GM20431 (cell line): ENCODE measurements at regions not wholly inside any gene's neighbourhood (a gene's known extent, or its start where the extent isn't known, plus 50 kb on each side); places are given as distances from the start of the nearest gene placed in this dataset.

Source experiments
- in situ Hi-C: fragments of 300-500 bp; cut with MseI, MboI; formaldehyde crosslinking; loops from one replicate; pipeline ENCODE4 v1.15.0; 2020; ENCODE audit warnings: low sequenced_read_pairs; ENCODE audit not compliant: unreplicated experiment

DNA sequence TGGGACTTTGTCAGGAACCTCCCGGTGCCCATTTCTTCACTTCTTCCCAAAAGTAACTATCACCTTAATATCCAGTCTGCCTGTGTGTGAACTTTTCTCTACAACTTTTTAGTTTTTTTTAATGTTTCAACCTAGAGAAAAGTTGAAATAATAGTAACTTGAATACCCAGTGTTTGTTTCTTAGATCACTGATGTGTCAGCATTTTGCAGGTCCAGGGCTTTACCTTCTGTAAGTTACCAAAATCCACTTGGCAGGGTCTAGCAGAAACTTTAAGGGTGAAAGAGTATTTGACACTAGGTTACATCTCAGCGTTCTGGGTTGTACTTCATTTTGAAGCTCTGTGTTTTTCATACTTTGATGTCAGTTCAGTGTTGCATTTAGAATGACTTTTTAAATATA, 372.7 kb downstream of the ARL4A start:
- in situ Hi-C loops = no loop called here

DNA sequence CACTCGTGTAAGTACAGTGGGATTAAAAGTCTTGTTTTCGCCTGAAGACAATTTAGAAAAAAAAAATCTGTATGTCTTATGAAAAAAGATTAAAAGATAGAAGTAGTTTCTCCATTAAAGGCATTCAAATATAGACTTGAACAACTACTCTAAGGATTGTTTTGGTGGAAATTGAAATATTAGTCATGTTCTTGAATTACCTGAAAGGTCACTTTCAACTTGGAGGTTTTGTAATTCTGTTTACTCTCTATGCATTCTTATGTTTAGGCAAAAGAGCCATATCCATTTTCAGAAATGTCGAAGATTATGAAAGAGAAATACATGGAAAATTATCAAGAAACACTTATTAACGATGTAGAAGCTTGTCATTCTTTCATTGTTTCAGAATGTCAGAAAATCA, 373.7 kb downstream of the ARL4A start:
- in situ Hi-C loops = no loop called here

DNA sequence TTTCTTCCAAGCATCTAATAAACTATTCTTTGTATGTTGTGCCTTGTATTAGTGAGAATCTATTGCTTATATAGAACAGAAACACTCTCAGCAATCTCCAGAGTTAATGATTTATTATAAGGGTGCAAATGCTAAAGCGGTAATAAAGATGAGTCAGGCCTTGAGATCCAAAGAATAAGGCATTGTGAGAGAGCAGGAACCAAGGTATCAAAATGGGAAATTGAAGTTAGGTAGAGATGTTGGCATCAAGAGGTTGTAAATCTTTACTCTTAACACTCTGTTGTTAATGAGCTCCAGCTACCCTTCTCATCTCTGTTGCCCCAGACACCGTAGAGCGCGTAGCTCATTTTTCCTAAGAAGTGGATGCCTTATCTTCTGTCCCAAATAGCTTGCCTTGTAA, 375.2 kb downstream of the ARL4A start:
- in situ Hi-C loops = no loop called here

DNA sequence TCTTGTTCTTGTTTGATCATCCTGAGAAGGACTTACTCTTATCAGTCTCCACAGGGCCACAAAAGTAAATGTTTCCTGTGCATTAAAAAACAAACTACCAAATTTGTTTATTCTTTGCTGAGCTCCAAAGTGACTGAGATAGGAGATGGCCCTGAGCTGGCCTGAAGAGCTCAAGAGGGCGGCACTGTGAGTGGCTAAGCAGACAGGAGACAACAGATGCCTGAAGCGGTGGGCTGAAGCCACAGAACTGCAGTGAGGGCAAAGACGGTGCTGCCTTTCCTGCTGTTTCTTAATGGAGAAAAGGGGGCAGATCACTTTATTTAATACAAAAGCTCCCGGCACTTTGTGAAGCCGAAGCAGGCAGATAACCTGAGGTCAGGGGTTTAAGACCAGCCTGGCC, 379.6 kb downstream of the ARL4A start:
- in situ Hi-C loops = no loop called here

GRCh38 chr7:13068032-13068431, 380.6 kb downstream of the ARL4A start:
- in situ Hi-C loops = no loop called here

DNA sequence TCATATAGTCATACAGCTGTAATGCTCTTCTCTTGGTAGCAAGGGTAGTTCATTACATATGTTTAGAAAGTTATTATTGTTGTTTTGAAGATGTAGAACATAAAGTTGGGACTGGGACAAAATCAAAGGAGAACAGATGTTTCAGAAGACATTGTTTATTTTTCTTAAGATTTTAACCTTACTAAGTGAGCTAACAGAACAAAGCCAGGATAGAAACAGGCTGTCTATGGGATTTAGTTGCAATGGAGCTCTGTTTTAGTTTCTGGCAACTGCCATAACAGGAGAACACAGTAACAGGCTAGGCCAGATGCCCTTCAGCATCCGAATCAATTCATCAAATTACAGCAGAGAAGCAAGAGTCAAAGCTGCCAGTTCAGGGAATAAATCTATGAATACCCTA, 382.4 kb downstream of the ARL4A start:
- in situ Hi-C loops = no loop called here

DNA sequence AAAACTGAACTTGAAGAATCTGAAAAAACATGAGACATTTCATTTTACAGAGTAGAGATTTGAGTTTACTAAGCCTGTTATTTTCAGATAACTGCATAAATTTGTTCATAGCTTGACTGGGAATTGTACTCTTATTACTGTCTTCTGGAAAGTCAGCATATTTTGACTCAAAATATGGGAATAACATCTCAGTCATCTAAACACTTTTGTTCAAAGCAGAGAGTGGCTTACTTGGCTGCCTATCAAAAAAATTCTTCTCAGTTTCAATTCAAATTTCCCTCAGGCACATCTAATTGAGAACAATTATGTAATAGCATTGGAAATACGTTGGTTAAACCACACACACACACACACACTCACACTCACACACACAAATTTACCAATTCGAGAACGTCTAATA, 384.6 kb downstream of the ARL4A start:
- in situ Hi-C loops = no loop called here

GRCh38 chr7:13077466-13077865, 390.0 kb downstream of the ARL4A start:
- in situ Hi-C loops = no loop called here

DNA sequence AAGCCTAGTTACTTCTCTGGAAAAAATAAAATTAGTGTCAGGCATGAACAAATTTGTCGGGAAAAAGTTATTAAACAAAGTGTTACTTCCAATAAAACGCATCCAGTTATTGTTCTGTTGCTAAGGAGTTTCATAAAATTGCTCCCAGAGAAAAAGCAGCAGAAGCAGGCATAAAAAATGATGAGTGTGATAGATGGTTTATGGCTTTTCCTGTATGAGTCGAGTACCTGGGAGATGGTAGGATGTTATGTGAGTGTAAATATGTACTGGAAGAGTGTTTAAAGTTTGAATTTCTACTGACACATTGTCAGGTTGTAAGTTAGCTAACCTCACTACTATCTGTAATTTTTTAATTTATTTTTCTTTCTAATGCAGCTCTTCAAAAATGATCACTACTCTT, 390.7 kb downstream of the ARL4A start:
- in situ Hi-C loops = no loop called here

- in situ Hi-C loops = no loop called here
Observed at GRCh38 chr7:13090959-13091358, 403.5 kb downstream of the ARL4A start.

GRCh38 chr7:13091974-13092707, 404.7 kb downstream of the ARL4A start:
- in situ Hi-C loops = no loop called here

DNA sequence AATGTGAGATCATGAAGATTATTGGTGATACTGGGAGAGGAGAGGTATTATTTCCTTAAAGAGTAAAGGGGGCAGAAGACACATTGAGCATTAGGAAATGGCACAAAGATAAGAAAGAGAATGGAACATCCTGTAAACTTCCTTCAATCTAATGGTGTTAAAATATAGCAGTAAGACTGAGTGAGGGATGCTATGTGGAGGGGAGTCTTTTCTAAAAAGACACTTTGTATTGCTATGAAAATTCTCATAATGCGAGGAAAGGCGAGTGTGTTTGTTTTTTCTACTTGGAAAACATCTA, 405.2 kb downstream of the ARL4A start:
- in situ Hi-C loops = no loop called here

DNA sequence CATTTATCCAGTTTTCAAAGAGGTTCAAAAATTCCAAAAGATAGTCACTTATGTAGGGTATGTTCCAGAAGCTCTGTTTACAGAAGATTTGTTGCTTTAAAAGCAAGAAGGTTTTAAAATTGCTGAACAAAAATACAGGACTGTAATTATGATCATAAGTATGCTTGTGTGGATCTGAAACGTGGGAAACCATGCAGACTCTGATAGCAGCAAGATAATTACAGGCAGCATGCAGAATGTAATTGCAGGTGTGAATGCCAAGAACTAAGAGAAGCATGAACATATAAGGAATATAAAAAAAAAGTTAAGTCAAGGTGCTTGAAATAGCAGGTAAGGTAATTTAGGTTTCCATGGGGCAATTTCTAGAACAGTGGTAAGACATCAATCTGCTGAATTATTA, 405.7 kb downstream of the ARL4A start:
- in situ Hi-C loops = no loop called here

- in situ Hi-C loops = no loop called here
Observed at GRCh38 chr7:13097499-13097898, 410.1 kb downstream of the ARL4A start.

GRCh38 chr7:13098161-13098560, 410.7 kb downstream of the ARL4A start:
- in situ Hi-C loops = no loop called here

GRCh38 chr7:13099154-13099795, 411.8 kb downstream of the ARL4A start:
- in situ Hi-C loops = no loop called here

DNA sequence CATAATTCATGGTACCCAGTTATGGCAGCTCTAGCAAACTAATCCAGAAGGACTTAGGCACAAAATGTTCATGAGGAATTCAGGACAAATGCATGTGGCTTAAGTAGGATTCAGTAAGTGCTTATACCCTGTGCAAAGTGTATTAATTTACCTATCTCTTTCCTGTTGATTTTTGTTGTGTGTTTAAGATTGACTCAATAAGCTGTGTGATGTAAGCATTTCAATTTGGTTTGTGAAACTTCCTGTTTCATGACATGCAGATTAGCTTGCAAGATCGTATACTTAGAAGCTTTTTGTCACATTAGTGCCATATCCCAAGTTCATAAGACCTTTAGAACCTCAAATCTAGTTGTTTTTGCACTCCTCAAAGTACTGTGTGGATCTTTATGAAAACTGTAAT, 416.7 kb downstream of the ARL4A start:
- in situ Hi-C loops = no loop called here

DNA sequence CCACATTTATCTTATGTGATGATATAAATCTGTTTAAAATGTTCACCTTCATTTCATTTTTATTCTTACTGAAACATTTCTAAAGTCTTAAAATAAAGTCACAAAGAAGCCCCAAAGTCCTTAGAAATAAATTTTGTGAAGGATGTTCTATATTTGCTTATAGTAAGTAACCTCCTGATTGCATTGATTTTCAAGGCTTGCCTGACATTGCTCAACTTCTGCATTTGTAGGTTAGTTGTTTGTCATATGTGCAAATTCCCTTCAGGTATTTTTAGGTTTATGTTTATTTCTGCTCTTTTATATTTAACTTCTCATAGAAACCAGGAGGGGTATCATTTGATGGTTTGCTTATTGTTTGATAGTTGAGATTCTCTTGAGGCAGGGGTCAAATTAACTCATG, 417.8 kb downstream of the ARL4A start:
- in situ Hi-C loops = no loop called here

- in situ Hi-C loops = no loop called here
Observed at GRCh38 chr7:13106513-13106912, 419.1 kb downstream of the ARL4A start.

DNA sequence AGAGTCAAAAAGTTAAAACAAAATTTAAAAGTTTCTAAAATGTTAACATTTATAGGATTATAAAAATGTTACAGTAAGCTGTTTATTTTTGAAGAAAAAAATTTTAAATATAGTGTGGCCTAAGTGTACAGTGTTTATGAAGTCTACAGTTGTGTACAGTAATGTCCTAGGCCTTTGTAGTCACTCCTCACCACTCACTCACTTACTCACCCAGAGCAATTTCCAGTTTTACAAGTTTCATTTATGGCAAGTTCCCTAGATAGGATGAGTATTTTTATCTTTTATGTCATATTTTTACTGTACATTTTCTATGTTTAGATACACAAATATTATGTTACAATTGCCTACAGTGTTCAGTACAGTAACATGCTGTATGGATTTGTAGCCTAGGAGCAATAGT, 419.9 kb downstream of the ARL4A start:
- in situ Hi-C loops = no loop called here

DNA sequence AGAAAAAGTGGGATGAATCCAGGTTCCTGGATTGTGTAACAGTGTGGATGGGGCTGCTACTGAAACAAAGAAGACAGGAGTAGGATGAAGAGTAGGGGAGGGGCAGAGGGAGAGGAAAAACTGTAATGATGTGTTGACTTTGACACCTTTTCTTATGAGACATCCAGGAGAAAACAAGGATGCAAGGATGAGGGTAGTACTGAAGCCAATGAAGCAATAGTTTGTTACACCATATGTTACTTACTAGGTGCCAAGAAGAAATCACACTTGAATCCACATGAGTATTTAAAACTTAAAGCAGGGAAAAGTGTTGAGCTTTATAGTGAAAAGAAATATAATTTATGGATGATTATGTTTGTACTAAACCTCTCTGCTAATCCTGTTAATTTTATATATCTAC, 420.6 kb downstream of the ARL4A start:
- in situ Hi-C loops = no loop called here

- in situ Hi-C loops = no loop called here
Observed at GRCh38 chr7:13109201-13109600, 421.8 kb downstream of the ARL4A start.
